ENCODE measurements at regions not wholly inside any gene's neighbourhood (a gene's known extent, or its start where the extent isn't known, plus 50 kb on each side); places are given as distances from the start of the nearest gene placed in this dataset.

GRCh38 chr13:30111810-30112209, 195.5 kb downstream of the KATNAL1 start:
- intact Hi-C loops (cut with DNase I): loop anchor here (2.0 to 10.0 kb wide), 6 partner anchors 267 to 605 kb away; partner anchors contain the start of gene SLC7A1 (in 1 of the 2)
- no peak for DNase-seq (ENCODE audit: low spot score)

DNA sequence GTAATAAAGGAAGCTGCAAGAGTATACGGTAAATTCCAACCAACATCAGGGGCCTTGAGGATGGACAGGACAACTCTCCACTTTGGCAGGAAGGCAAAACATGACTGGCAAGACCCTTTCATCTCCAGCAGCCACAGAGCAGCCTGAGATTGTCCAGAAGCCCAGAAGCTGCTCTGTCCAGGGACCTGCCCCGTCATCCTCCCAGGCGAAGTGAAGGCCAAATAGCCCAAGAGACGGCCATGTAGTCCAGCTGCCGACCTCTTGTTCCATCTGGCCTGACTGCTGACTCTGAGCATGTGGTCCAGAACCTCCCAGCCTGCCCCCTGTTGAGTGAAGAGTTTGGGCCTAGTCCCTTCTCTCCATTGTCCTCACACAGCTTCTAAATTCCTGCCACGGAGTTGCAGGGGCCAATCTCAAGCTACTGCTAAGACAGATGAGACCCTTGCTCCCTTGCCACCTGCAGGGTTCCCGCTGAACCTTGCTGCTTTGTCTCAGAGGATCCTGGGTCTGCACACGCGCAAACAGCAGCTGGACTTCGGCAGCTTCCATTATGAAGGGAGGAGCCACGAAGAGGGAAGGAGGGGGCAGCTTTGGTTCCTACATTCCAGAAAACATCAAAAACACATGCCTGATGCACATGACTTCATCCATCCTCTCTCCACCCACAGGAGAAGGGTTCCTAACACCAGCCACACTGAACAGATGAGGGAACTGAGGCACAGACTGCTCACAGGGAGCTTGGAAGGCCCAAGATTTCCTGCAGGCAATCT, 196.9 kb downstream of the KATNAL1 start:
- DNase-seq (ENCODE audit: low spot score): no peak
- intact Hi-C loops (cut with DNase I): loop anchor here (5.0 to 10.0 kb wide), 5 partner anchors 266 to 603 kb away; partner anchors contain the start of gene SLC7A1 (in 1 of the 2)

DNA sequence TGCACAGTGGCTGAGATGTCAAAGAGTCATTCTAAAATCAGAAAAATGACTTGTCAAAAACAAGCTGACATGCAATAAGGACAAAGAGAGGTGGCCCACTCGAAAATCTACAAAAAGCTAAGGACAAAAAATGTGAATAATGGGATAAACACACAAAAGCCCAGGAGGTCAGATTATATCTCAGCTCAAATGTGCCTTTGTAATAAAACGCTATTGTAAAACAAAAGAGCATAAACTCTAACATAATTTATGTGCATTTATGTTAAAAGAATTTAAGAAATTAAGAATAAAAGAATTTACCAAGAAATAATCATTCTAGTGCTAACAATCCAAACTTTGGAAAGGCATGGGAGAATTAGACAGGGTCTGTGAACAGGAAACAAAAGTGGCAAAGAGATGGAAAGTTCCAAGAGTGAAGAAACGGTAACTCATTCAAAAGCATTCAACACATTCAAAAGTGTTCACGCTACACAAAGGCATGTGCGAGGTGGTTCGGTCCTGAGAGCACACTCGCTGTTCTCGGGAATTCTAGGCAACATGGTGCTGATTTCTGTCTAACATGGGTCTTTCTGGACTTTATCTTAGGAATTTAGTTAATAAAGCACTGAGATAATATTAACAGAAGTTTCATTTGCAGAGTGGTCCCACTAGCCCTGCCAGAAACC, 197.7 kb downstream of the KATNAL1 start:
- DNase-seq (ENCODE audit: low spot score): no peak
- intact Hi-C loops (cut with DNase I): loop anchor here (5.0 to 10.0 kb wide), 5 partner anchors 265 to 602 kb away; partner anchors contain the start of gene SLC7A1 (in 1 of the 2)

DNA sequence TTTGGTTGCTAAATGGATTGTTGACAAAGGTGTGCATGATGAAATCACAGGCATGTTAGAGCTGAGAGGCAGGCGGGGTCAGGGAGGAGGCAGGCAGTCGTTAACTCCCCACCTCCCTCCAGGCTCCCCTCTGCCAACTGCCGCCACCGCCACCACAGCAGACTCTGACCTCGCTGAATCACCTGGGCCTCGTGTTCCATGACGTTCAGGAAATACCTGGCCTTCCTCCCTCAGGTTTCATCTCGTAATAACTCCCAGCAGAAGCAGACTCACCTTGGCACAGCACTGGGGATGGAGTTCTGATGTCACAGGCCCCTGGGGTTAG, 198.5 kb downstream of the KATNAL1 start:
- intact Hi-C loops (cut with DNase I): no loop called here
- DNase-seq (ENCODE audit: low spot score): no peak

DNA sequence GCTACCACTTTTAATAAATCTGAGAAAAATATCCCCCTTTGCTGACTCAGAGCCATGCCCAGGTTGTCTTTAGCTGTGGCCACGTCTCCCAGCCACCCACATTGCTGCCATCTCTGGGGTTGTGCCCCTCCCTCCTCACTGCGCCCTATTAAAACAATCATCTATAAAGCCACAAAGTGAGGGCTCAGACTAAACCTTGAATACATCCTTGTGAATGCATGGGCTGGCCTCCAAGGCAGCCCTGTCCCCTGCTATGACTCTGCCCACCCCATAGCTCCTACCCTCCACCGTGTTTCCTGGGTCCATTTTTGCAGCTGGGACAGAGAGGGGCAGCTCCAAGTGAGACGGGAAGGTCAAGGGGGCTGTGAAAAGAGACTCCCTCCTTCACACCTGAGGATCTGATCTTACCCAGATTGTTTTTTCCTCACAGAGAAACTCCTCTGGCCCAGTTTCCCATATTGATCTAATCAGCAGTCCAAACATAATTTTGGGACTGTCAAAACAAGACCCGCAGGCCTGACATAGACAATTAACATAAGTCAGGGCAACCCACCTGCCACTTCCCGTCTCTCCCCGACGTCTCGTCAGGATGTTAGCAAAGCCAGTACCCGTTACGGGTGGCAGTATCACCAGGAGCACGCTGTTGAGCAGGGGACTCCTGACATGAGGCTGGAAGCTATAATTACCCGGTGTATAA, 199.0 kb downstream of the KATNAL1 start:
- no peak for DNase-seq (ENCODE audit: low spot score)
- intact Hi-C loops (cut with DNase I): no loop called here

DNA sequence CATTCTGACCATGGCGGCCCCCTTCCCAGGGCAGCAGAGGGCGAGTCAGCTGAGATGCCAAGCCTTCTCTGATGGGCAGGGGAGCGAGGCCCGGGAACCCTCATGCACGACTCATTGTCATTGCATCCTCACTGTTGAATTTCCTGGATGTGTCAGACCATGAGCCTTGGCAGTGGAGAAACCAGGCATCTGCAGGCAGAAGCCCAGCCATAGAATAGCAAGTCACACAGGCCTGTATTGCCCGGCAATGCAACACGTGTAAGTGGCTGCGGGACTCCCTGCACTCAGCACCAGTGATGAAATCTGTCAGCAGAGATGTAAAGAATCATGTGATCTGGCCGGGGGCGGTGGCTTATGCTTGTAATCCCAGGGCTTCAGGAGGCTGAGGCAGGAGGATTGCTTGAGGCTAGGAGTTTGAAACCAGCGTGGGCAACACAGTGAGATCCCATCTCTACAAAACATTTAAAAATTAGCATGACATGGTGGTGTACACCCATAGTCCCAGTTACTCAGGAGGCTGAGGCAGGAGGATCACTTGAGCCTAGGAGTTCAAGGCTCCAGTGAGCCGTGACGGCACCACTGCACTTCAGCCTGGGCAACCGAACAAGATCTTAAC, 199.7 kb downstream of the KATNAL1 start:
- intact Hi-C loops (cut with DNase I): no loop called here
- DNase-seq (ENCODE audit: low spot score): no peak

GRCh38 chr13:30107121-30107520, 200.2 kb downstream of the KATNAL1 start:
- no peak for DNase-seq (ENCODE audit: low spot score)
- intact Hi-C loops (cut with DNase I): no loop called here

GRCh38 chr13:30105381-30105780, 202.0 kb downstream of the KATNAL1 start:
- intact Hi-C loops (cut with DNase I): no loop called here
- DNase-seq (ENCODE audit: low spot score): no peak

DNA sequence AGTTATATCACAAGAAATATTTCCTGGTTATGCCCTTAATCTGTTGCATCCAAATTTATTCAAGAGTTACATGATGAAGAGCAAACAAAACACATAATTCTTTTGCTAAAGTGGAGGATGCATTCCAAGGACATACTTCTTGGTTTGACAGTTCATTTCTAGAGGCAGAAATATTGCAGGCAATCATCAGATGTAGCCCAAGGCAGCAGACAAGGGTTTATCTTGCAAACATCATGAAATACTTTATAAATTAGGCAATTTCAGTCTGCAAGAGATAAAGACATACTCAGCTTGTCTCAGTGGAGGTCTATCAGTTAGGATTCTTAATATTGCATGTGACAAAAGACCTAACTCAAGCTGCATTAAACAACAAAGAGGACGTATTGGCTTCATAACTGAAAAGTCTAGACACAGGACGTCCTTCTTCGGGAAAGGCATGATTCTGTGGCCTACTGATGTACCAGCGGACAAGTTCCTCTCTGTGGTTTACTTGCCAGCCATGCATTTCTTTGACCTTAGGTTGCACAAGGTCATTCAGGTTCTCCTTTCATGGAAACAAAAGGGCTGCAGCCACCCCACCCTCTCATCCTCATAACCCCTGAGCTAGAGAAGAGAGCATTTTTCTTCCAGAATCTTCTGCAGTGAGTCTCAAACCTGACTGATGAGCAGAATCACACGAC, 204.1 kb downstream of the KATNAL1 start:
- intact Hi-C loops (cut with DNase I): no loop called here
- no peak for DNase-seq (ENCODE audit: low spot score)

- intact Hi-C loops (cut with DNase I): no loop called here
- no peak for DNase-seq (ENCODE audit: low spot score)
Measured at GRCh38 chr13:30100226-30100625, 207.1 kb downstream of the KATNAL1 start.

DNA sequence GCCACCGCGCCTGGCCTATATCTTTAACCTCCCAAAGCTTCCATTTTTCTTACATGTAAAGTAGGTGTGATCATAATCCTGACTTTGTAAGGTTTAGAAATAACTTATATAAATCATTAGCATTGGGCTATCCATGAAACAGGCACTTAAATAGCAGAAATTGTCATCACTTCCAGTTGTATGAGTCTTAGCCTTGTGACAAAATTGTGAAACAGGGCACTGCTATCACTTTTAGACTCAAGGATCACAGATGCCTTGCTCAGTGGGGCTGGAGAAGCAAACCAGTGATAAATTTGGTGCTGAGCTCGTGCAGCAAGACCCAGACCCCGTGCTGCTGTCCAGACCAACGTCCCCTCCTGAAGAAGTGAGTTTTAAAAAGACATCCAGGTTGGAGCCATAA, 209.7 kb downstream of the KATNAL1 start:
- no peak for DNase-seq (ENCODE audit: low spot score)
- intact Hi-C loops (cut with DNase I): no loop called here

DNA sequence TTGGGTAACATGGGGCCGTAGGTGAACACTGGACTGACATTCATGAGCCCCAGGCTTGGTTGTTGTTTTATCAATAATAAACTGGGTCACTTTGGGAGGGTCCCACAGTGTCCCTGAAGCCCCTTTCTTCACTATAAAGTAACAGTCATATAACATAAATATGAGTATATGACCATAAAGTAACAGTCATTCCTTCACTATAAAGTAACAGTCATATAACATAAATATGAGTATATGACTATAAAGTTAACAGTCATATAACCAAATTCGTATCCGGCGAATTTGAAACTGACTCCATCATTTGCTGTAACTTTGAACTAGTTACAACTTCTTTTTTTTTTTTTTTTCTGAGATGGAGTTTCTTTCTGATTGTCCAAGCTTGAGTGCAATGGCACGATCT, 210.3 kb downstream of the KATNAL1 start:
- no peak for DNase-seq (ENCODE audit: low spot score)
- intact Hi-C loops (cut with DNase I): no loop called here

- no peak for DNase-seq (ENCODE audit: low spot score)
- intact Hi-C loops (cut with DNase I): no loop called here
Measured at GRCh38 chr13:30094015-30094414, 213.3 kb downstream of the KATNAL1 start.

DNA sequence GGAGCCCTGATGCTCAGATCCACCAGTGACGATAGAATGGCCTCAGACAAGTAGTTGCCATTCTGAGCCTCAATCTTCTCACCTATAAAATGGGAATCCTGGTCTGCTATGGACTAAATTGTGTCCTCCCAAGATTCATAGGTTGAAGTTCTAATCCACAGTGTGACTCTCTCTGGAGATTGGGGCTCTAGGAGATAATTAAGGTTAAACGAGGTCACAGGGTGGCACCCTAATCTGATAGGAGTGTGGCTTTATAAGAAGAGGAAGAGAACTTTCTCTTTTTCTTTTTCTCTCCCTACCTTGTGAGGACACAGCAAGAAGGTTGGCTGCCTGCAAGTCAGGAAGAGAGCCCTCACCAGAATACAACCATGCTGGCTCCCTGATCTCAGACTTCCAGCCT, 214.1 kb downstream of the KATNAL1 start:
- intact Hi-C loops (cut with DNase I): no loop called here
- DNase-seq (ENCODE audit: low spot score): no peak

- DNase-seq (ENCODE audit: low spot score): no peak
- intact Hi-C loops (cut with DNase I): no loop called here
Measured at GRCh38 chr13:30091691-30092090, 215.7 kb downstream of the KATNAL1 start.

DNA sequence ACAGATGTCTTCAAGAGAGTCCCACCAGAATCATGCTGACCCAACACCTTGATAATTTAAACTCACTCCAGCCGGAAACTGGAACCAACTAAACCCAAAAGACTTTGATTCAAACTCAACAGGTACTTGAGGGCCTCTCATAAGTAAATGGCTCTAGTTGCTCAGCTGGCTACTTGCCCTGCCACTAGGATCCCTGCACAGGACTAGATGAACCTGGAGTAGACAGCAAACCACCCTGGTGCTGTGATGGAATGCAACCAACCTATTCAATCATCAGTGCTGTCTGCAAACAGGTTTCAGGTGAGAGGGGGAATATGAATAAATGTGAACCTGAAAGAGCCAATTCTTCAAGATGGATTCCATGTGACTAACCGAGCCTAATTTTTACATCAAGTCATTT, 216.3 kb downstream of the KATNAL1 start:
- intact Hi-C loops (cut with DNase I): no loop called here
- DNase-seq (ENCODE audit: low spot score): no peak

GRCh38 chr13:30088312-30088855, 219.0 kb downstream of the KATNAL1 start:
- intact Hi-C loops (cut with DNase I): no loop called here
- DNase-seq (ENCODE audit: low spot score): no peak

GRCh38 chr13:30085087-30085486, 222.3 kb downstream of the KATNAL1 start:
- intact Hi-C loops (cut with DNase I): no loop called here
- DNase-seq (ENCODE audit: low spot score): no peak

DNA sequence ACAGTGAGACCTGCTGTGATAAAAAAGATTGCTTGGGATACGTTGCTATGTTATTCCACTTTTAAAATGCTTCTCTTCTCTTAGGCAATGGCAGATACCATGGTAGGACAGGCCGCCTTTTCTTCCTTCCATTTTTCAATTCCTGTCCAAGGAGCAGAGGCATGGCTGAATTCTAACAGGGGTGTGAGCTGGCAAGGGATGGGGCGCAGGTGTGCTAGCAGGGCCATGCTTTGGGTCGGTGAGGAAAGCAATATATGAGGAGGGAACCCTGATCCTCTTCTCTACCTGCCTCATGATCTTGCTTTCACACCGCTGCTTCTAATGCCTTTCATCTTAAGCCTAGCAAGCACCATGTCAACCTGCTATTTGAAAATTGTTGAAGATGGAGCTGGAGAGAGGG, 225.0 kb downstream of the KATNAL1 start:
- intact Hi-C loops (cut with DNase I): no loop called here
- DNase-seq (ENCODE audit: low spot score): no peak
